SK-N-MC (cell line): ENCODE measurements at regions not wholly inside any gene's neighbourhood (a gene's known extent, or its start where the extent isn't known, plus 50 kb on each side); places are given as distances from the start of the nearest gene placed in this dataset.

Source experiments
- DNase-seq: peaks from one replicate; pipeline ENCODE4 v3.0.0-alpha.2; 2011; ENCODE audit warnings: low read depth, low spot score
- H3K27ac ChIP-seq: fragments of 200-600 bp; sonication (generic); 2 replicates; pipeline ENCODE4 v1.5.1; 2016; ENCODE audit warnings: mixed run types
- H3K36me3 ChIP-seq: fragments of 200-600 bp; sonication (generic); 2 replicates; pipeline ENCODE4 v1.6.1; 2017; ENCODE audit warnings: antibody characterized with exemption, low read length, mixed read lengths; ENCODE audit not compliant: insufficient read depth
- H3K4me3 ChIP-seq: fragments of 200-600 bp; sonication (generic); 2 replicates; pipeline ENCODE4 v1.5.1; 2016
- H3K9ac ChIP-seq: fragments of 200-600 bp; sonication (generic); 2 replicates; pipeline ENCODE4 v1.8.0; 2017; ENCODE audit warnings: mixed run types, mixed read lengths; ENCODE audit not compliant: insufficient read length
- H3K9me3 ChIP-seq: fragments of 200-600 bp; sonication (generic); 2 replicates; pipeline ENCODE4 v1.6.1; 2017; ENCODE audit warnings: low read depth, mild to moderate bottlenecking, antibody characterized with exemption, low read length, moderate library complexity, mixed read lengths
- EZH2 ChIP-seq: fragments of 200-600 bp; sonication (generic); IDR thresholded peaks from one replicate; pipeline ENCODE4 v1.6.1; 2017; ENCODE audit warnings: antibody characterized with exemption
- FOXP2 ChIP-seq: optimal IDR thresholded peaks from 2 replicates; pipeline ENCODE3; 2011; ENCODE audit warnings: mild to moderate bottlenecking, moderate library complexity; ENCODE audit not compliant: insufficient read depth; ENCODE audit errors: extremely low read length, control extremely low read depth
- POLR2AphosphoS5 ChIP-seq: IDR thresholded peaks from 2 replicates; pipeline ENCODE4 v1.6.1; 2012; ENCODE audit warnings: mild to moderate bottlenecking, low read depth, low read length, borderline replicate concordance

DNA sequence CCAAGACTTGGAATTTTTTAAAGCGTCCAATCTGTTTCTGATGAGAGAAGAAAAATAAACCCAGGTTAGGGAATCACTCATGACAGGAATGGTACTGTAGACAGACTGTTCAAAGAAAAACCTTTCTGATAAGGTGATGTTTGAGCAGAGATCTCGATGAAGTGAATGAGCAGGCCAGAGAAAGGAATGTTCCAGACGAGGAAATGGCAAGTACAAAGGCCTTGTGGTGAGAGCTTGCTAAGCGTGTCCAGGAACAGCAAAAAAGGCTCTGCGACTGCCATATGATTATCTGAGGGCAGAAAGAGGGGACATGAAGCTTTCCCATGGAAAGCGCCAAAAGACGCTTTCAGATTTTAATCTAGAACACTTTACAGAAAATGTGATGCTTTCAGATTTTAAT, 458.4 kb upstream of the SOX5 start:
- TF ChIP-seq FOXP2 (no peak), EZH2 (no peak), POLR2AphosphoS5 (no peak)
- H3K9ac ChIP-seq, result no peak overlapping the region
- no peaks in the 10 kb centered on the region for H3K9me3 ChIP-seq
- DNase-seq, result no peak
- H3K4me3 ChIP-seq, result no peak overlapping the region
- H3K27ac ChIP-seq, result no peak overlapping the region
- no peaks in the 10 kb centered on the region for H3K36me3 ChIP-seq

- Histone ChIP-seq H3K36me3 (no peaks in the 10 kb centered on the region), H3K4me3 (no peak overlapping the region), H3K9ac (no peak overlapping the region), H3K9me3 (no peaks in the 10 kb centered on the region), H3K27ac (no peak overlapping the region)
- TF ChIP-seq FOXP2 (no peak), EZH2 (no peak), POLR2AphosphoS5 (no peak)
- no peak for DNase-seq
Observed at GRCh38 chr12:24404086-24404815, 454.8 kb upstream of the SOX5 start.

GRCh38 chr12:24400533-24400932, 451.1 kb upstream of the SOX5 start:
- DNase-seq, result no peak
- no peak for TF ChIP-seq POLR2AphosphoS5
- TF ChIP-seq FOXP2, result no peak
- Histone ChIP-seq H3K9me3 (no peaks in the 10 kb centered on the region), H3K9ac (no peak overlapping the region), H3K4me3 (no peak overlapping the region), H3K36me3 (no peaks in the 10 kb centered on the region), H3K27ac (no peak overlapping the region)

DNA sequence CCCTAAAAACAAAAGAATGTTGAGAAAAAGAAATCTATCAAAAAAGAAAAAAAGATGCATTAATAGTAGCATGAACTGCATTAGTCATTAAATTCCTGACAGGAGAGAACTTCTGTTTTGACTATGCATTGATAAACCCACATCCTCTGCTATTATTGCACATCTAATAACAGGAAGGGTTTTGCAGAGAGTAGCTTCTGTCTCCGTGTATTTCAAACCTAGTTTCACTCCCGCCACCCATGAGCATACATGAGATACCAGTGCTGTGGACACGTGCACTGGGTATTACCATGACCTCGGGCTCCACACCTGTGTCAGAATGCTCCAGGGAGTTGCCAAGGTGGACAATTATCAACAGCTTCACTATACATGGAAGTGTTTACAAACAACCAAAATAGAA, 449.1 kb upstream of the SOX5 start:
- no peak overlapping the region for H3K9ac ChIP-seq
- no peak overlapping the region for H3K27ac ChIP-seq
- H3K36me3 ChIP-seq, result no peaks in the 10 kb centered on the region
- no peak for DNase-seq
- TF ChIP-seq EZH2 (no peak), POLR2AphosphoS5 (no peak), FOXP2 (no peak)
- H3K4me3 ChIP-seq, result no peak overlapping the region
- no peaks in the 10 kb centered on the region for H3K9me3 ChIP-seq

GRCh38 chr12:24396224-24396623, 446.8 kb upstream of the SOX5 start:
- Histone ChIP-seq H3K27ac (no peak overlapping the region), H3K4me3 (no peak overlapping the region), H3K9ac (no peak overlapping the region), H3K9me3 (no peaks in the 10 kb centered on the region), H3K36me3 (no peaks in the 10 kb centered on the region)
- no peak for TF ChIP-seq FOXP2
- no peak for TF ChIP-seq EZH2
- no peak for TF ChIP-seq POLR2AphosphoS5
- no peak for DNase-seq

GRCh38 chr12:24394246-24394645, 444.8 kb upstream of the SOX5 start:
- no peak for DNase-seq
- no peak for TF ChIP-seq FOXP2
- TF ChIP-seq EZH2, result no peak
- no peak for TF ChIP-seq POLR2AphosphoS5
- Histone ChIP-seq H3K27ac (no peak overlapping the region), H3K4me3 (no peak overlapping the region), H3K36me3 (no peaks in the 10 kb centered on the region), H3K9me3 (no peaks in the 10 kb centered on the region), H3K9ac (no peak overlapping the region)

GRCh38 chr12:24393071-24393470, 443.6 kb upstream of the SOX5 start:
- Histone ChIP-seq H3K27ac (no peak overlapping the region), H3K9me3 (no peaks in the 10 kb centered on the region), H3K36me3 (no peaks in the 10 kb centered on the region), H3K9ac (no peak overlapping the region), H3K4me3 (no peak overlapping the region)
- no peak for TF ChIP-seq FOXP2
- TF ChIP-seq POLR2AphosphoS5, result no peak
- TF ChIP-seq EZH2, result no peak
- DNase-seq, result no peak

DNA sequence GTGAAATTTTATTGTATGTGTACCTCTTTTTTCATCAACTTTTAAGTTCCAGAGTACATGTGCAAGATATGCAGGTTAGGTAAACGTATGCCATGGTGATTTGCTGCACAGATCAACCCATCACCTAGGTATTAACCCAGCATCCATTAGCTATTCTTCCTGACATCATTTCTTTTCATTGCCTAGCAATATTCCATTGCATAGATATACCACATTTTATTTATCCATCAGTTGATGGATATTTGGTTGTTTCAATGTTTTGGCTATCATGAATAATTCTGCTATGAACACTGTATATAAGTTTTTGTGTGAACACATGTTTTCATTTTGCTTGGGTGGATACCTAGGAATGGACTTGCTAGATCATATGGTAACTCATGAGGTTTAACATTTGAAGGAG, 439.9 kb upstream of the SOX5 start:
- H3K9me3 ChIP-seq, result no peaks in the 10 kb centered on the region
- no peaks in the 10 kb centered on the region for H3K36me3 ChIP-seq
- TF ChIP-seq EZH2 (no peak), FOXP2 (no peak), POLR2AphosphoS5 (no peak)
- DNase-seq, result no peak
- no peak overlapping the region for H3K27ac ChIP-seq
- no peak overlapping the region for H3K4me3 ChIP-seq
- no peak overlapping the region for H3K9ac ChIP-seq

DNA sequence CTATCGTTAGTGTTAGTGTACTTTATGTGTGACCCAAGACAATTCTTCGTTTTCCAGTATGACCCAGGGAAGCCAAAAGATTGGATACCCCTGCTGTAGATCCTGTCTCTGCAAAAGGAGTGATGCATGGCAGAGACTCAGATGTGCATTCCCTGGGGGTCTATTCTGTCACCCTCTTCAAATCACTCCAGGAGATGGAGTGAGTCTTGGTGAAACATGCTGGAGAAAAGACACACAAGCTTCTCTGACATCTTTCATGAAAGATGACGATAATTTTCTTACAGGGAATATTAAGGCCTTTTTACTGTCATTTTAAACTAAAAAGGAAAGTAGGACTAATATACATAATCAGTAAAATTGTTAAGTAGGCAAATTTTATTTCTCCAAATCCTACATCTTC, 437.9 kb upstream of the SOX5 start:
- no peak for DNase-seq
- Histone ChIP-seq H3K9me3 (no peaks in the 10 kb centered on the region), H3K36me3 (no peaks in the 10 kb centered on the region), H3K4me3 (no peak overlapping the region), H3K9ac (no peak overlapping the region), H3K27ac (no peak overlapping the region)
- TF ChIP-seq POLR2AphosphoS5 (no peak), FOXP2 (no peak), EZH2 (no peak)
